ENCODE measurements at regions not wholly inside any gene's neighbourhood (a gene's known extent, or its start where the extent isn't known, plus 50 kb on each side); places are given as distances from the start of the nearest gene placed in this dataset.

DNA sequence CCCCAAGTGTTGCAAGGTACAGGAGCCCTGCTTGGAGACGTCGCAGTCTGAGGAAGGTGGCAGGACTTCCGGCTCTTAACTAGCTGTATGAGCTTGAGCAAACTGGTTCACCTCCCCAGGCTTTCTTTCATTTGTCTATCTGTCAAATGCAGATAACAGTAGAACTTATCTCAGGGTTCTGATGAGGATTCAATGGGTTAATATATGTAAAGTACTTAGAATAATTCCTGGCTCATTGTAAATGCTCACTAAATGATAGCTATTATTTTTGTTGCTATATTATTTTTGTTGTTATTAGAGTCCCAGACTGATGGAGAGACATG is 108.5 kb upstream of the IPO9 start:
- Histone ChIP-seq H3K27ac (ENCODE audit: low read depth in 1 of 2, low read length in 2 of 2) (no peak overlapping the region), H3K27me3 (ENCODE audit: control insufficient read depth in 2 of 2, insufficient read depth in 2 of 2, low read length in 2 of 2) (no peaks in the 10 kb centered on the region), H2AFZ (ENCODE audit: insufficient read depth, low read depth, low read length, poor library complexity, severe bottlenecking) (no peak overlapping the region), H3K9ac (ENCODE audit: insufficient read depth, low read length, poor library complexity, severe bottlenecking) (no peak overlapping the region), H3K4me3 (replicated peaks in 1 of 3; ENCODE audit: low read depth in 2 of 3, low read length in 3 of 3) (no peak overlapping the region), H3K36me3 (replicated peaks in 1 of 2; ENCODE audit: control insufficient read depth in 1 of 2, insufficient read depth in 2 of 2, low read length in 2 of 2) (no peaks in the 10 kb centered on the region), H4K20me1 (ENCODE audit: insufficient read depth, low read length) (no peaks in the 10 kb centered on the region), H3K9me3 (replicated peaks in 1 of 2; ENCODE audit: control insufficient read depth in 1 of 2, insufficient read depth in 1 of 2, low read length in 2 of 2) (no peaks in the 10 kb centered on the region), H3K79me2 (ENCODE audit: insufficient read depth, low read length) (no peaks in the 10 kb centered on the region), H3K4me2 (replicated peaks; ENCODE audit: extremely low read depth, low read length, poor library complexity, severe bottlenecking) (no peak overlapping the region), H3K4me1 (ENCODE audit: control insufficient read depth in 1 of 2, insufficient read depth in 2 of 2, low read length in 2 of 2) (peaks cover 37 to 40% of the 10 kb centered on the region in 2 donors)
- peaks cover 2% of the 10 kb centered on the region in 2 donors for H3K36me3 Mint-ChIP-seq
- intact Hi-C loops (cut with micrococcal nuclease) = no loop called here
- H3K27me3 Mint-ChIP-seq (ENCODE audit: low read depth in 3 of 3) = peaks cover 0 to 5% (median 5%) of the 10 kb centered on the region in 3 donors
- TF ChIP-seq CTCF (IDR thresholded peaks at IDR 0.05) = no peak
- H3K4me1 Mint-ChIP-seq = peaks cover 39% of the 10 kb centered on the region
- H3K9me3 Mint-ChIP-seq = no peaks in the 10 kb centered on the region
- DNase-seq = no peak
- 100% methylated on average over 3 of the region's 3 CpGs for WGBS (ENCODE audit: insufficient coverage)
- H3K27ac Mint-ChIP-seq = no peak overlapping the region
- no peak overlapping the region for H3K4me3 Mint-ChIP-seq

GRCh38 chr1:201721082-201722049 is 107.6 kb upstream of the IPO9 start:
- no peaks in the 10 kb centered on the region for H3K79me2 ChIP-seq (ENCODE audit: insufficient read depth, low read length)
- H2AFZ ChIP-seq (ENCODE audit: insufficient read depth, low read depth, low read length, poor library complexity, severe bottlenecking) = no peak overlapping the region
- no peak for DNase-seq
- Mint-ChIP-seq H3K4me3 (no peak overlapping the region), H3K9me3 (no peaks in the 10 kb centered on the region), H3K4me1 (peaks cover 30% of the 10 kb centered on the region), H3K27me3 (ENCODE audit: low read depth in 3 of 3) (peaks cover 0 to 5% (median 5%) of the 10 kb centered on the region in 3 donors), H3K36me3 (peaks cover 2% of the 10 kb centered on the region in 2 donors), H3K27ac (no peak overlapping the region)
- TF ChIP-seq CTCF (IDR thresholded peaks at IDR 0.05) = no peak
- H3K27me3 ChIP-seq (ENCODE audit: control insufficient read depth in 2 of 2, insufficient read depth in 2 of 2, low read length in 2 of 2) = no peaks in the 10 kb centered on the region
- H3K4me3 ChIP-seq (replicated peaks in 1 of 3; ENCODE audit: low read depth in 2 of 3, low read length in 3 of 3) = no peak overlapping the region
- H3K36me3 ChIP-seq (replicated peaks in 1 of 2; ENCODE audit: control insufficient read depth in 1 of 2, insufficient read depth in 2 of 2, low read length in 2 of 2) = no peaks in the 10 kb centered on the region
- intact Hi-C loops (cut with micrococcal nuclease) = loop anchor here in 1 of 2 donors (2.0 kb wide), 1 partner anchor 13 kb away; no protein-coding TSS in a partner anchor
- H4K20me1 ChIP-seq (ENCODE audit: insufficient read depth, low read length) = no peaks in the 10 kb centered on the region
- peaks cover 28 to 31% of the 10 kb centered on the region in 2 donors for H3K4me1 ChIP-seq (ENCODE audit: control insufficient read depth in 1 of 2, insufficient read depth in 2 of 2, low read length in 2 of 2)
- no peaks in the 10 kb centered on the region for H3K9me3 ChIP-seq (replicated peaks in 1 of 2; ENCODE audit: control insufficient read depth in 1 of 2, insufficient read depth in 1 of 2, low read length in 2 of 2)
- H3K9ac ChIP-seq (ENCODE audit: insufficient read depth, low read length, poor library complexity, severe bottlenecking) = no peak overlapping the region
- no peak overlapping the region for H3K4me2 ChIP-seq (replicated peaks; ENCODE audit: extremely low read depth, low read length, poor library complexity, severe bottlenecking)
- no peak overlapping the region for H3K27ac ChIP-seq (ENCODE audit: low read depth in 1 of 2, low read length in 2 of 2)
- 95% methylated on average over 9 of the region's 13 CpGs for WGBS (ENCODE audit: insufficient coverage)

All from CD14-positive monocyte (primary cell).